ENCODE measurements at regions not wholly inside any gene's neighbourhood (a gene's known extent, or its start where the extent isn't known, plus 50 kb on each side); places are given as distances from the start of the nearest gene placed in this dataset.

DNA sequence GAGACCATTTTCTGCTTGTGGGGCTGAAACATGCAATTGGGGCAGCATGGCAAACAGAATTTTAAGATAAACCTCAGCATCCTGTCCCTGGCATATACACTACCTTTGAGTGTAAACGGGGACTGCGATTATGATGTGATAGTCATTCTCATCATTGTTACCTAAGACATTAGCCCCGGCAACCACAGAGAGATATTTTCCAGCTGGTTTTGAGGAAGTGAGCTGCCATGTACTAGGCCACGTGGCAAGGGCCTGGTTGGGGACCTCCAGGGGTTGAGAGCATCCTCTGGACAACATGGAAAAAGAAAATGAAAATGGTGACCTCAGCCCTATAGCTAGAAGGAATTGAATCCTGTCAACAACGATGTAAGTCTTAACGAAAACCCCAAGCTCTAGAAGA, 623.6 kb upstream of the CDH18 start:
- DNase-seq, result no peak

DNA sequence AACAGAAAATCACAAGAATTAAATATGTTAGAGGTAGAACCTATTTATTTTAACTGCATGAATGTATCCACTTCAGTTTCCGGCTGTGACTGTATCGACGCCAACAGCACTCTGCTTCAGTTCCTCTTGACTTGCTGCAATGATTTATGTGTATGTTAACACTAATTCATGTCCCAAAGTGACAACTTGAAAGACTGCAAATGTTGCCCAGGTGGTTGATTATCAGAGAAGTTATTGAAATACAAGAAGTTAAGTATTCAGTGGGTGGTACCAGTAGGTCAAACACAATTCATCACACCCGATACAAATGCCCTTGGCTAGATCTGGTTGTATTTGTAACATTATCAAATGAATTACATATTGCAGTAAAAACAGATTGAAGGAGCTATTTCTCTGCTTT, 622.7 kb upstream of the CDH18 start:
- peak; percentile 37 for DNase-seq

- DNase-seq, result no peak
Observed at GRCh38 chr5:20609126-20609525, 621.1 kb upstream of the CDH18 start.

DNA sequence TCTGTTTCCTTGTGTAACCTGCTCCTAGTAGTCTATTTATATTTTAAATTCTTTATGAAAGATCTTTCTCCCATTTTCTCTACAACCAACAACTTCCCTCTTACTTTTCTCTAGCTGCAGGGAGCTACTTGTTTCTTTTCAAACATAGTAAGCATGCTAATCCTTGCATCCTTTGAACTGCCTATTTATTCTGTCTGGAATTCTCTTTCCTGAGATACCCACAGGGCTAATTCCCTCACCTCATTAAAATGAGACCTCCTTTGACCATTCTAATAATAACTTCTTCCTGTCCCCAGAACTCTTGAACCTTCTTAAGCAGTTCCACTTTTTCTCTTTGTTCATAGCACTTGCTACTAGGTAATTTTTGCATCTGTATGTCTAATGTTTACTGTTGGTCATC, 620.6 kb upstream of the CDH18 start:
- DNase-seq, result no peak

- DNase-seq, result no peak
Observed at GRCh38 chr5:20605732-20606525, 617.9 kb upstream of the CDH18 start.

- DNase-seq, result no peak
Observed at GRCh38 chr5:20604992-20605391, 617.0 kb upstream of the CDH18 start.

DNA sequence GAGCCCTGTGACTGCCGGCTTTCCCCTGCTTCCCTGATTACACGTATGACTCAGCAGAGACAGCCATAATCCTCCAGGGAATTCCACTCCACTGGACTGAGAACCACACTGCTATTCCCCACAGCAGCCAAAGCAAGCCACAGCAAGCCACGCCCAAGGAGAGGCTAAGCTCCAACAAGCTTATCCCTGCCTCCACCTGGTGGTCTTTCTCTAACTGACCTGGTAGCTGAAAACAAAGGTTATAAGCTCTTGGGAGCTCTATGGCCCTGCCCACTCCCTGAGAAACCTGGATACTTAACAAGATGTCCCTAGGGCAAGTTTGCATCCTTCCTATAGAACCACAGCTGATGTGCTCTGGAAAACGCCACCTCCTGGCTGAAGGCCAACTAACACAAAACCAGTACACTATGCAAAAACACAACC, 613.7 kb upstream of the CDH18 start:
- no peak for DNase-seq

DNA sequence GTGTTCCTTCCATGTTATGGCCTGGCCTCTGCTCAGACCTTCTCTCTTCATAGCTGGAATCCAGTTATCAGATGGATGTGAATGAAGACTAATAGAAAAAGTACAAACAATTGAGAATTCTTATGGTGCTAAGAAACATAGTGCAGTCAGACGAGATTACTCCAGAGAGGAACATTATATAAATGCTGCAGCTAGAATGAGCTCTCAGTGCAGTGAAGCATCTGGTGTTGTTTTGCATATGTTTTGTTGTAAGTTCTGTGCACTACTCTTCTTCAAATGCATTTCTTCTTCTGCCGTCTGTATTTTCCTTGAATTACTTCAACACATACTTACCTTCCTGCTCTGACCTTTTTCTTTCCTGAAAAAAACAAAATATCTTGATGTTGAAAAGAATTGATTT, 602.4 kb upstream of the CDH18 start:
- no peak for DNase-seq

DNA sequence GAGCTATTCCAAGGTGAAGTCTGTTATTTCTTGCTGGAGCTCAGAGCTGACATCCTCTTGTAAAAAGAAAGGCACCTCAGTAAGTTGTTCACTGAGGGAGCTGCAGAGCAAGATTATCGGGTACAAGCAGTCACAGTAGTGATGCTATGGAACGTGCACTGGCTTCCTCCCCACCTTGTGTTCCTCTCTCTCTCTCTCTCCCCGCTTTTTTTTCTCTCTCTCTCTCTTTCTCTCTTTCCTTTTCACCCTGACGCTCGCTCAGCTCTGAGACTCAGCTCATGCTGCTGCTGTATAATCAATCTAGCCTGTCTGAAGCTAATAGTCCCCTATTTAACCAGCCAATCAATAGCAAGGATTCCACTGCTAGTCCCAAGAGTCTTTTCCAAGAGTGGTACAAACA, 587.6 kb upstream of the CDH18 start:
- DNase-seq, result peak; percentile 32

DNA sequence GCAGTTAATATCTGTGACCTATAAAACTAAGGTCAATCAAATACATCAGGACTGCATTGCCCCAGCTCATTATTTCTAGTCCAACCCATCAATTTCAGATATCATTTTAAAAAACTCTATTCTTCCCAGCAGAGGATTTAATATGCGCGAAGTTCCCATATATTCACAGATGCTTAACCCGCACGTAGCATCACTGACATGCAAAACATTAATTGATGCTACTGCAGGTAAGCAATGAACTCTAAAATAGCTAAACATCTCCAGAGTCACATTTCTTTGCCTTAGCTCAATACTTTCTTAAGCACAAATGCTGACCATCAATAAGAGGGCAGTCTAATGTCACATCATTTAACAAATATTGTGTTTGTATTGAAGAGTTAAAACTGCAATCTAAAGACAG, 586.6 kb upstream of the CDH18 start:
- peak; percentile 30 for DNase-seq

DNA sequence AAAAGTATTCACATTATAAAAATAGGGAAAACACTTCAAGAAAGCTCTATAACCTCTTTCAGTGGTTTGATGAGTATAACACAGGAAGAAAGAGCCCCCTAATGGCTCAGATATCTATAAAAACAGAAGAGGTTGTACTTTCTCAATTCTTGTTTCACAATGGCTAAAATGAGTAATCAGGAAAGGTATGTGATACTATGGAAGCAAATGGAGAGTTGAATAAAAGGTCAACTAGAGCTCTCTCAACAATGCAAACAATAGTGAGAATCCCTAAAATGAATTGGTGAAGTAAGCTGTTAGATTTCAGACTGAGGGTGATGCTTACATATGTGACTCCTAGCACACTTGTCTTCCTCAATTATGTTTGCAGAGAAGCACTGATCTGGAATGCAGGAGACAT, 584.6 kb upstream of the CDH18 start:
- DNase-seq, result peak; percentile 53

DNA sequence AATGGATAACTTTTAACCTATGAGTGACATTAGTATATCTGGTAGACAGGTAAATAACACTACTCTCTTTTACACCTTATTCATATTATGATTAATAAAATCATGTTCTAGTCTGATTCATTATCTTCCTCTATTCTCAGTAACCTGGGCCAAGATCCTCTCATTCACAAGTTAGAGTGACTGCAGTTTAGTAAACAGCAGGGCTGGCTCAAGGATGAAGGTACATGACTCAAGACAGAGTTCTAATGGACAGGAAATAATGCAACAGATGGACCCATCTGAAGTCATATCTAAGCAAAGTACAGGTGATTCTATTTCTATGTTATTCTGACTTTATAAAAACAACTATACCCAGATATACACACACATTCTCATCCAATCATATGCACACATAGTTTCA, 582.5 kb upstream of the CDH18 start:
- DNase-seq, result no peak

DNA sequence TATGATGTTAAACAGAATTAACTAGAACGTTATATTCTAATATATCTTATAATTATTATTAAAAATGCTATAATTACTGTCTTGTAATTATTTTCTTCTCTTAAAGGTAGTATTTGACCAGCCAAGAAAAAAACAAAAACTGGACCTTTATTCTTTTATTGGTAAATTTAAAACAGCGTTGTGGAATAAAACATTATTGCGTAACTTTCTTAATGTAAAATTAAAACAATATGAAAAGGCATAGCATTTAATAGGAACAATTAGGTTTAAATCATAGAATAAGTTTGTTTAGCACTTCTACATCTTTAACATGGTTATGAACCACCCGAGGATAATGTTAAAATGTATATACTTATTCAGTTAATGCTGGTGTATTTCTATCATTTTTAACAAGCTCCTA, 574.5 kb upstream of the CDH18 start:
- DNase-seq, result no peak

GRCh38 chr5:20559845-20560244, 571.8 kb upstream of the CDH18 start:
- peak; percentile 24 for DNase-seq

GRCh38 chr5:20556115-20556763, 568.2 kb upstream of the CDH18 start:
- DNase-seq, result no peak

DNA sequence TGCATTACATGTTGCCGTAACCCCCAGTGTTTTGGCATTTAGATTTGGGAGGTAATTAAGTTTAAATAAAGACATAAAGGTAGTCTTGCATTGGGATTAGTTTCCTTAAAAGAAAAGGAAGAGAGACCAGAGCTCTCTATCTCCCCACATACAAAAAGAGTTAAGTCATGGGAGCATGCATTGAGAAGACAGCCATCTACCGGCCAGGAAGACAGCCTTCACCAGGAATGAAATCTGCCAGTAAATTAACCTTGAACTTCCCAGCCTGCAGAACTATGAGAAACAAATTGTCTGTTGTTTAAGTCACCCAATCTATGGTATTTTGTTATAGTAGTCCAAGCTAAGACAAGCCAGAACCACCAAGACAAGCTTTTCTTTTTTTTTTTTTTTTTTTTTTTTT, 567.0 kb upstream of the CDH18 start:
- no peak for DNase-seq

DNA sequence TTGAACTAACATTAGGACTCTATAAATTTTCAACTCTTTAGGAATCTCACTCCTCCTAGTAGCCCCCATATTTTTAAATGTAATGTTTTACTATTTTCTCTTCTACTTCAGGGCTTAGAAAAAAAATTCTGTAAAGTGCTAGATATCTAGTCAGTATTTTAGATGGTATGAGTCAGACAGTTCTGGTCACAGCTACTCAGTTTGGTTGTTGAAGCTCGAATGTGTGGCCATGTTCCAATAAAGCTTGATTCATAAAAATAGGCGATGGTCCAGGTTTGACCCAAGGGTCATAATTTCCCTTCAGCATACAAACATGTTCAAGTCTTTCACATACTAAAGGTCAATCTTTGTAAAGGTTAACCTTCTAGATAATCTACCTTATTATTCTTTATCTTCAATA, 566.0 kb upstream of the CDH18 start:
- no peak for DNase-seq

DNA sequence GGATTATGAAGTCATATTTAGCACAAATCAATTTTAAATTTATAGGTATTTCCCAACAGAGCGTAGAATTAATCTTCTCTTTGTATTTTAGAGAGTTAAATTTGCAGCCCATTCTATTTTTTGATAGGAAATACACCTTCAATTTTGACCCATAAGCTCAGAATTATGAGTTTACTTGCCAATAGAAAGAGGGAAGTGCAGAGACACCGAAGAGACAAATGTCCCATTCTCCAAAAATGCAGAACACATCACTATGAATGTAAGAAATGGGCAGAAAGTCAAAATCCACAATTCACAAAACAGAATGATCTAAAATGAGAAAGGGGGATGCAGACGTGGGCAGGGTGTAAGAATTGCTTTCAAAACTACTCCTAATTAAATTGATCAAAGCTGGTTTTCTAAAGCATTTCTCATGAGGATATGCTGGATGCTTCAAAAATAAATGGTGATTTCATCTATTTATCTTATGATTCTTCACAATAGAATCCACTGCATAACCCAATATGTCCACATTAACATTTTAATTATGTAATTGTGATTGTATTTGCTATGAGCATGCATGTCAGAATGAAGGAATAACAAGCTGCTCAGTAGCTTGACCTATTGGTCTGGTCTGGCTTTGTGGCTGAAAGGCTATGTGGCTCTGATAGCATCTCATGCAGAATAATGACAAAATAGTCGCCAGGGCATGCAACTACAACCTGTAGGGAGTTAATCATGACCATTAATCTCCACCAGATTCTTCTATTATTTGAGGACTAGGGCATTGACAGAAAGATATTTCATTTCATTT, 550.1 kb upstream of the CDH18 start:
- no peak for DNase-seq

GRCh38 chr5:20536813-20537212, 548.8 kb upstream of the CDH18 start:
- no peak for DNase-seq

DNA sequence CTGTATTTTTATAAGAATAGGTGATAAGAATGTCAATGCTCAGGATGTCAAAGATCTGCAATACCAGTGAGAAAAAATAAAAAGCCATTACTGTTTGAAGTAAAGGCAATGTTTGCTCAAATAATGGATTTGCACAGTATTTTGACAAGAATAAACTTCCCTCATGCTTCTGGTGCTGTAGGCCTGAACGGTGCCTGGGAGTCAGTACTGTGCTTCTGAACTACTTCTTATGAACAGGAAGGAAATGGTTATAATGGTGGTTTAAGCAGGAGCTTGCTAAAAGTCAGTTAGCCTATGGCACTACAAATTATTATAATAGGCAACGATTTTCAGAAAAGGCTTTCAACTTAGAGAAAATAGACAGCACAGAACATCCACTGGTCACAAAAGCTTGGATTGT, 548.3 kb upstream of the CDH18 start:
- no peak for DNase-seq

GRCh38 chr5:20528471-20528870, 540.5 kb upstream of the CDH18 start:
- no peak for DNase-seq

GRCh38 chr5:20524991-20525529, 537.1 kb upstream of the CDH18 start:
- DNase-seq, result no peak

- peak; percentile 42 for DNase-seq
Observed at GRCh38 chr5:20522905-20523482, 535.0 kb upstream of the CDH18 start.
